Activated naive CD4-positive, alpha-beta T cell (primary cell): ENCODE measurements at regions not wholly inside any gene's neighbourhood (a gene's known extent, or its start where the extent isn't known, plus 50 kb on each side); places are given as distances from the start of the nearest gene placed in this dataset.
"Not testable (repeated sequence)": the region's sequence is repeated elsewhere in the genome, so short reads cannot be mapped to it uniquely, and the experiment has no call there.

ENCODE experiments used
- DNase-seq, 4 experiments: peaks; one replicate each; lab custom pipeline; 2025; lab: John Stamatoyannopoulos, UW

DNA sequence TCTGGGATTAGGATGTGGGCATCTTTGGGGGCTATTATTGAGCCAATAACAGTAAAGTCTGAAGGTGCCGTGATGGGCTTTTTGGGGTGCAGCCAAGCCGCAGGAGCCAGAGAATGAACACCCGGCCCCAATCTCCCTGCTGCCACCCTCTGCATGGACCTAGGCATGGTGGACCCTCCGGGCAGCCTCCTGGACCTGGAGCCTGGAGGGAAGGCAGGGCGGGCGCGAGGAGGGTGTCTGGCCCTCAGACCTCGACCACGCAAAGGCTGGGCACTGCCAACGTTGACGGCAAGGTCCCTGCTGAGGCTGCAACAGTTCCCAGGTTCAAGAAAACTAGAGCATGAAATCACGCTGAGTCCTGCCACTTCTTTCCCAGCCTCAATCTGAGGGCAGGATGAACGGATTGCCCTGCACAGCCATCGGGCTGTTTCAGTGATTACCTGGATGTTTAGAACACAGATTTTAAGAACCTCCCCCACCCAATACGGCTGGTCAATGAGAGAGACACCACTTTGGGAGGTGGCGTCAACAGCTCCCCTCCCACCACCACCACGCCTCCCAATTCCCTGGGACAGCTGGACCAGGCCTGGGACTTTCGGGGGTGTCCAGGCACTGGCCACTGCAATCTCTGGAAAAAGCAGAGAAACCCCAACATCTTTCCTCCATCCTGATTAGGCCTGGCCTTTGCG, 147.4 kb downstream of the NPIPB11 start:
- DNase-seq = not testable (repeated sequence)

DNA sequence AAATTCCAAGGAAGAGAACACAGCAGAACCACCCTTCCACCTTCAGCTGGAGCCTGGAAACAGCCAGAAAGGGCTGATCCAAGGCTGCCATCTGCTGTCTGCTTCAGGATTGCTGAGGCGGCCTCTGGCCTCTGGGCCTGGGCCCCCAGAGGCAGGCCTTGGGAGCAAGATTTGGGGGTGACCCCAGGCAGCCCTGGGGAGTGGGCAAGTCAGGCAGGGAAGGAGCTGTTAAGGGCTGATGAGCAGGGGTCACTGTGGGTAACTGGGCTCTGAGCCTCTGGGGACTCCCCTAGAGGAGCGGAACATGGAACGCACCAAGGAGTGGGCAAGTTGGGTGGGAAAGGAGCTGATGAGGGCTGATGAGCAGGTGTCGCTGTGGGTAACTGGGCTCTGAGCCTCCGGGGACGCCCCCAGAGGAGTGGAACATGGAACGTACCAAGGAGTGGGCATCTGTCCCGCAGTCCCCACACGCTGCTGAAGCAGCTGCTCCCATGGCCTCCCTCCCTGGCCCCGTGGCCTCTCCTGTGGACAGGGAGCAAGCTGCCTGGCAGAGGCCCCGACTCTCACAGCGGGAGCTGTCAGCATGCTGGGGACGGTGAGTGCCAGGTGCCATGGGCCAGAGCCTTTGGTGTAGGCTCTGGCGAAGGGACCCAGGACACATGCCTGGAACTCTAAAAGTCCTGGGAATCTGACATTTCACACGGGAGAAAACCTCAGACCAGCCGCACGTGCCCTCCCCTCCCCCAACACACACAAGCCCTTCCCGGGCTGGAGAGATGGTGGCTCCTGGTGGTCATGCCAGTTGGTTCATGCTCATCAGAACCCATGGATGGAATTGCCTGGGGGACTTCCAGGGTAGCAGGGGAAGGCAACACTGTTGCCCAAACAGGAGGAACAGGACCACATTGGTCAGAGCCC, 148.8 kb downstream of the NPIPB11 start:
- not testable (repeated sequence) for DNase-seq

DNA sequence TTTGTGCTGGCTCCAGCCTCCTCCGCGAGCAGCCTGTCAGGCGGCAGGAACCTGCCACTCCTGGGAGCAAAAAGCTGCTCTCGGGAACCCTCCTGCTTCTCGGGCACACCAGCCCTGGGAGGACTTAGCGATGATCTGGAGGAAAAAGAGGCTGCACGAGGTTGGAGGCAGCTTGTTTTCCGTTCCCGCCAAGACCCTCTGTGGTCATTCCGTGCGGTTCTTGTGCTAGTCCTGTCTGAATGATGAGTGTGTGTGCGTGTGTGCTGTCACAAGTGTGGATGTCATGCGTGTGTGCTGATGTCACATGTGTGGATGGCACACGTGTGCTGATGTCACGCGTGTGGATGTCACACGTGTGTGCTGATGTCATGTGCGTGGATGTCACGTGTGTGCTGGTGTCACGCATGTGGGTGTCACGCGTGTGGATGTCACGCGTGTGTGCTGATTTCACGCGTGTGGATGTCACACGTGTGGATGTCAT, 150.0 kb downstream of the NPIPB11 start:
- no peak for DNase-seq

DNA sequence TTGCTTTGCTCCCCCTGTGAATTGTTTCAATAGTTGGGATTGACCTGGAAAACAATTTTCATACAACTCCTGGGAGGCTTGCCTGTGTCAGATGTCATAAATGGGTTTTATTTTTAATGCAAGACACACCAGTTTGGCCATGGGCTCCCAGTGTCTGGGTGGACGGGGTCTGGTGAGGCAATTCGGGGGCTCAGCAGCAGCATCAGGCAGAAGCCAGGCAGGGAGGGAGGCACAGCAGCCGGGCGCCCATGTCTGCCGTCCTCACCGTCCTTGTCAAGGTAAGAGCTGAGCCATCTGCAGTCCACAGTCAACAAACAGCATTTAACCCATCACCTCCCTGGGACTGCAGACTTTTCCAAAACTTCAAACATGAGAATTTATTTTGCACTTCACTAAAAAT, 150.6 kb downstream of the NPIPB11 start:
- not testable (repeated sequence) for DNase-seq

DNA sequence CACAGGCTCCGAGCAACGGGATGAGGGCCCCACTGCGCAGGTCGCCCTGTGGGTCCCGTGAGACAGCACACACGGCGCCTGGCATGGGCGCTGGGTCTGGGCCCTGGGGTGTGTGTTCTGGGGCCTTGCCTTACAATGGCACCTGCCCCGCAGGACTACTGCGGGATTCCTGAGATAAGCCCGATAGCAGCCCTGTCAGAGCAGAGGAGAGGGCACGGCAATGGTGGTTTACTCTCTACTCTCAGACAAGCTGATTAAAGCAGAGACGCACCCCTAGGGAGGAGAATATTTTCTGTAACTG, 151.1 kb downstream of the NPIPB11 start:
- not testable (repeated sequence) for DNase-seq

DNA sequence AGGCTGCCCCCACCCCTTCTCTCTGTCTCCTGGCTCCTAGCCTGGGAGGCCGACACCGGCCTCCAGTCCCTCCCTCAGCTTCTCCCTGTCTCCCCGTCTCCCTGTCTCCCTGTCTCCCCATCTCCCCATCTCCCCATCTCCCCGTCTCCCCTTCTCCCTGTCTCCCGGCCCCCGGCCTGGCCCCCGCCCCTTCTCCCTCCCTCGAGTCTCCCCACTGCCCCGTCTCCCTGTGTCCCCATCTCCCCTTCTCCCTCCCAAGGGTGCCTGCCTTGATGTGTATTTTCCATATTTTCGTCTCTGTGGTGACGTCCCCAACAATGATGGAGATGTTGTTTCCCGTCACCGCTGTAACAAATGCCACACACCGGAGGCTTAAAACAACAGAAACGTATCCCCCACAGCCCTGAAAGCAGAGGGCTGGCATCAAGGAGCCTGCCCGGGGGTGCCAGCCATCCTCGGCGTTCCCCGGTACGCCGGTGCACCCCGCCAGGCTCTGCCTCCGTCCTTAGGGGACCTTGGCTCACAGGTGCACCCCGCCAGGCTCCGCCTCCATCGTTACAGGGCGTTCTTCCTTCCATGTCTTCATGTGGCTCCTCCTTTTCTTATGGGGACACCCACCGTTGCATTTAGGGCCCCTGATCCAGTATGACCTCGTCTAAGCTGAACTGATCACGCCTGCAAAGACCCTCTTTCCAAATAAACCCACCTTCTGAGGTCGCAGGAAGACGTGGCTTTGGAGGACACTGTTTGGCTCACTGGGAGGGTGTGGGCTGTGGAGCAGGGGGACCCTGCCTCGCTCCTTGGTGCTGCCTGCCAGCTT, 151.6 kb downstream of the NPIPB11 start:
- DNase-seq = no peak

DNA sequence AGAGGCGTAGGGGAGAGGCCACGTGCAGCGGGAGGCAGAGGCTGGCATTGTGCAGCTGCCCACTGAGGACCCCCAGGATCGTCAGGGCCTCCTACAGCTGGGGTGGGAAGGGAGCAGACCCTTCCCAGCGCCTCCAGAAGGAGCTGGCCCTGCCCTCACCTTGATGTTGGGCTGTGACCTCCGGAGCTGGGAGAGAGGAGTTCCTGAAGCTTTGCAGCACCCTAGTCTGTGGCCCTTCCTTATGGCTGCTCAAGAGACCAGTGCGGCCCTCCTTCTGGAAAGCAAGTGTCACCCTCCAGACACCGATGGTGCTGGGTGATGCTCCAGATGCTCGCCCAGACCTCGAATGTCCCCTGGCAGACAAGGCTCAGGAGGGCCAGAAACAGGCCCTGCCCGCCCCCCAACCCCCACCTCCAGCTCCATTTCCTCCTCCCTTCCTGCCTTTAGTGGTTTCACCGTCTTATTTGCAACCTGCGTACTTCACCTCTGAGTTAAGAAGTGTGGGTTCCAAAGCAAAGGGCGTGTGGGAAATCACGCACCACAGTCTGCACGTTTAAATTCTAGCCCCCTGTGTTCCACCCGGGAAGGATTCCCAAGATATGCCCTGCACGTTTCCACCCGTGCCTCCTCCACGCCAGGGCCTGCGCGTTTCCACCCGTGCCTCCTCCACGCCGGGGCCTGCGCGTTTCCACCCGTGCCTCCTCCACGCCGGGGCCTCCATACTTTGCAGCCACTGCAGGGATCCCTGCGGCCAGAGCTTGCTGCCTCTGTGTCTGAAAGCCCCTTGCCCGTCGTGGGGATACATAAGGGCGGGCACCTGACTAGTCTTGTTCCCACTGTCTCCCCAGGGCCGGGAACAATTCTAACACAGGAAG, 152.6 kb downstream of the NPIPB11 start:
- not testable (repeated sequence) for DNase-seq

DNA sequence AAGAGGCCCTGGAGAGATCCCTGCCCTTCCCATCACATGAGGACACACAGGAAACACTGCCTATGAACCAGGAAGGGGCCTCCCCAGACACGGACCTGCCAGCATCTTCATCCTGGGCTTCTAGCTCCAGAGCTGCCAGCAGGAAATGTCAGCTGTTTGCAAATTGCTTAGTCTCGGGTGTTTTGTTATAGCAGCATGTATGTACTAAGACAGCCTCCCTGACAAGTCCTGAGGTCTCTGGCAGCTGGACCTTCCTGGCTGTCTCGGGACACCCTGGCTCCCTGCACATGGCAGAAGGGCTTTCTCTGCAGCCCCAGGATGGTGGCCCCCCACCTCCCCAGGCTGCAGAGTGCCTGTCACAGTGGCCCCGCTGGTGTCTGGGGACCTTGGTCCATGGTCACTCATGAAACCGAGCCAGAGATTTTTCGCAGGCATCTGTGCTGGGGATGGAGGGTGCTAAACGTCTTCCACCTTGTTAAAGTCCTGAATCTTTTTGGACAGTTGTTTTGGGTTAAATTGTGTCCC, 153.4 kb downstream of the NPIPB11 start:
- not testable (repeated sequence) for DNase-seq

DNA sequence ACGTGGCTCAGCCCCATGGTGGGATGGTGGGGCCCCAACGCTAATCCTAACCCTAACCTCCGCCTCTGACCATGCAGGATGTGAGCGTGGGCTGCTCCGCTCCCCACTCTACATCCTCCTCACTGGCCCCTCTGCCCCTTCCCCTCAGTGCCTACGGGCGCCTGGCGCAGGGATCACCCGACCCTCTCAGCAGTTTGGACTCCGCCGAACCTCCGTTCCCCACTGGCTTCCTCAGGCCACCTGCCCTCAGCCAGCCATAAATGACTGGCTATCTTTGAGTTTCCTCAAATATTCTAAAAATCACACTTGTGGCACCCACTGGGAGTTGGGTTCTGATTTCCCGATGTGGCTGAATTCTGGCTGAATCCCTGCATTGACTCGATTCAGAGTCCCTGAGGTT, 154.2 kb downstream of the NPIPB11 start:
- not testable (repeated sequence) for DNase-seq

DNA sequence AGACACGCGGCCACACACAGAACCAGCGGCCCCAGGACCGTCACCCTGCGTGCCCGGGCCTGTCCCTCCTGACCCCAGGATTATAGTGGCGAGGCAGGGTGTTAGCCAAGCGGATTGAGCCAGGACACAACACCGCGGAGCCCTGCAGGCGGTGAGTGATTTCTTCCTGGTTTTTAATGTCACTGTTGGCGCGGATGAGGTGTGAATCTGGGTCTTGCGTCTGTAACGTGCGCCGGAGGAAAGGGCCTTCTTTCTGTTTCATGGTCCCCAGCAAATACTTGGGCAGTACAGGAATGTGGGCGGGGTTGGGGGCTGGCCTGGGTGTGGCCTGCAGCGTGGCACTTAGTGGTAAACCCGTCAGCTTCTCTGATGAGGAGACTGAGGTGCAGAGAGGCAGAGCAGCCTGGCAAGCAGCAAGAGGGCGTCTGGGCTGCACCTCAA, 154.9 kb downstream of the NPIPB11 start:
- not testable (repeated sequence) for DNase-seq

DNA sequence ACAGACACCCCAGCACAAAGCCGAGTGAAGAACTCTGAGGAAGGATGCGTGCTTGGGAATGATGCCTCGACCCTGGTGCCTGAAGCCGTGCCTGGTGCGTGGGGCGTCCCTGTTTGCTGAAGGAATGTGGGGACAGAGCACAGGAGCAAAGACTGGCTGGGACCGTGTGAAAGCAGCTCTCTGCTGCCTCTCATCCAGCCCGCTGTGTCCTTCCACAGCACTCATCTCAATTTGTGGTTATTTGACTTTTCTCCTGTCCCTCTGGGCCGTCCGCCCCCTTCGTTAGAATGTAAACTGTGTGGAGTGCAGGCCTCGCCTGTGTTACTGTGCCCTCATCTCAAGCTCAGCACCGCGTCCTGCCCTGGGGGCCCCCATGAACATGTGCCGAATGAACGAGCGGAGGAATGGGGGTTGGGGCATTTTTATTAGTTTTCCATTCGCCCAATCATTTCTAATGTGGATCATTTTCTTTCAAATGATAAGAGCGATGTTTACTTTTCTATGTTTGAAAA, 155.5 kb downstream of the NPIPB11 start:
- not testable (repeated sequence) for DNase-seq

DNA sequence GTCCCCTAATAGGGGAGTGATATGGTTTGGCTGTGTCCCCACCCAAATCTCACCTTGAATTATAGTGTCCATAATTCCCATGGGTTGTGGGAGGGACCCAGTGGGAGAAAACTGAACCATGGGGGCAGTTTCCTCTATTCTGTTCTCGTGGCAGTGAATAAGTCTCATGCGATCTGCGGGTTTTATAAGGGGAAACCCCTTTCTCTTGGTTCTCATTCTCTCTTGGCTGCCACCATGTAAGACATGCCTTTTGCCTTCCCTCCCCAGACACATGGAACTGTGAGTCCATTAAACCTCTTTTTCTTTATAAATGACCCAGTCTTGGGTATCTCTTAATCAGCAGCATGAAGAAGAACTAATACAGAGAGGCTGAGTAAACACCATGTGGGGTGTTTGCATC, 156.0 kb downstream of the NPIPB11 start:
- DNase-seq = not testable (repeated sequence)

DNA sequence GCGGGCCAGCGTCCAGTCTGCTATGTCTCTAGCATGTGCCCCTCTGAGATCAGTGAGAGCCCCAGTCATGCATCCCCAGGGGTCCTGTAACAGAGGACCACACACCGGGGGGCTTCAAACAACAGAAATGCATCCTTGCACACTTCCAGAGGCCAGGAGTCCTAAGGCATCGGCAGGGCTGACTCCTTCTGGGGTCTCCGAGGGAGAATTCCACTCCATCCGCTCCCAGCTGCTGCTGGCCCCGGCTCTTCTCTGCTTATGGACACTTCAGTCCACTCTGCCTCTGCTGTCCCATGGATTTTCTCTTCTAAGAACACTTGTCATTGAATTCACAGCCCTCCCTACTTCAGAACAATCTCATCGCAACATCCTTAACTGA, 157.6 kb downstream of the NPIPB11 start:
- not testable (repeated sequence) for DNase-seq

DNA sequence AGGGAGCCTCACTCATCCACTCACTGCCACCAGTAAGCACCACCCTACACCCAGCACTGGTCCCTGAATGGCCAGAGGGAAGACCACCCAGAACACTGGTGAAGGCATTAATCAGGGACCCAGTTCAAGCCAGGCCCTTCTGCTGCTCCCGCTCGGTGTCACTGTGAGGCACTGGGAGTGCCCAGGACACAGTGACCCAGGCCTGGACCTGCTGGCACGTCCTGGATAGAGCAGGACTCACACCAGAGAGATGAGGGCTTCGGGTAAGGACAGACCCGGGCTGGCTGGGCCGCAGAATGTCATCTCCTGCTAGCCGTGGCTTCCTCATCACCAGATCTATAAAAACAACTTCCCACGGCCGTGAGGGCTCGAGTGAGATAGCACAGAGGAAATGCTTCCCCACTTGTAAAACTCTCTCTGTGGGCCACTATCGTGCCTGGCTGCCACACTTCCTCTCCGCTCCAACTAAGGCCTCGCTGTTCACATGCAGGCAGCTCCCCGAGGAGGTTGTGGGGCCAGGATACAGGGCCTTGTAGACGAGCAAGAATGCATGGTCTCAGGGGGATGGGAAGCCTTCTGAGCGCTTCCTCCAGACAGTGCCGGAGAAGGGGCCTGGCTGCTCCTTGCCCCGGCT, 158.1 kb downstream of the NPIPB11 start:
- DNase-seq = peak in 1 of 4 experiments; percentile 29

DNA sequence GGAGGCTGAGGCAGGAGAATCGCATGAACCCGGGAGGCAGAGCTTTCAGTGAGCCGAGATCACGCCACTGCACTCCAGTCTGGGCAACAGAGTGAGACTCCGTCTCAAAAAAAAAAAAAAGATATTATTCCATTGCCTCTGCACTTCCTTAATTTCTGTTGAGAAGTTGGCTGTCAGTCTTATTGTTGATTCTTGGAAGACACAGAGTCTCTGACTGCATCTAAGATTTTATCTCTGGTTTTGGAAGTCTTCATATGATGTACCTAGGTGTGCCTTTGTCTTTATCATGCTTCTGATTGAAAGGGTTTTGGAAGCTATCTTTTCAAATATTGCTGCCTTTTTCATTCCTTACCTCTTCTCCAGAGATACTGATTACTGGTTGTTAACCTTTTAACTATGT, 160.4 kb downstream of the NPIPB11 start:
- not testable (repeated sequence) for DNase-seq

DNA sequence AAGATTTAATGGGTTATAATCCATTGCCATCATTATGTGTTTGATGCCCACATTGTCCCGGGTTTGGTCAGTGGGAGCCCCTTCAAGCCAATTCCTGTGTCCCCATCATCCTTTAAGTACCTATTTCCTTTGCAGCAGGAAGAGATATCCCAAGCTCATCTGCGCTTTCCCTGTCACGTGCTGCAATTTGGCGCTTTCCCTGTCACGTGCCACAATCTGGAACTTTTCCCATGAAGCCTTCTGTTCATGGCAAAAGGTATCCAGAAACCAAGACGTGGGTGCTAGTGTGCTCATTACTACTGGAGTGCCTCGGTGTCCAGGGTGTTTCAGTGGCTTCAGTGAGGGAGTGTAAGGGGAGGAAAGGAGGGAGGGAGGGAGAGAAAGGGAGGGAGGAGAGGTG, 168.5 kb downstream of the NPIPB11 start:
- DNase-seq = no peak

DNA sequence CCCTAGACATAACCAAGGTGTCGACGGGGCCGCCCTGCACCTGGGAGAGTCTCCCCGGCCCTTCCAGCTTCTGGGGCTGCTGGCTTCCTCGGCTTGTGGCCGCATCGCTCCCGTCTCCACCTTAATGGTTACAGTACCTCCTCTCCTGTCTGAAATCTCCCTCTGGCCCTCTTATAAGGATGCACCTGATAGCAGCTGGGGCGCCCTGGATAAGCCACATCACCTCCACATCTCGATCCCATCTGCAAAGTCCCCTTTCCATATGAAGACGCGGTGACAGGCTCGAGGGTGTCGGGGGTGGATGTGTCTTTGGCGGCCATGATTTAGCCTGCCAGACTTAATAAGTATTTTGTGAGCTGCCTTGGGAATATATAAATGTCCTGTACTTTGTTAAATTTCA, 169.0 kb downstream of the NPIPB11 start:
- not testable (repeated sequence) for DNase-seq

DNA sequence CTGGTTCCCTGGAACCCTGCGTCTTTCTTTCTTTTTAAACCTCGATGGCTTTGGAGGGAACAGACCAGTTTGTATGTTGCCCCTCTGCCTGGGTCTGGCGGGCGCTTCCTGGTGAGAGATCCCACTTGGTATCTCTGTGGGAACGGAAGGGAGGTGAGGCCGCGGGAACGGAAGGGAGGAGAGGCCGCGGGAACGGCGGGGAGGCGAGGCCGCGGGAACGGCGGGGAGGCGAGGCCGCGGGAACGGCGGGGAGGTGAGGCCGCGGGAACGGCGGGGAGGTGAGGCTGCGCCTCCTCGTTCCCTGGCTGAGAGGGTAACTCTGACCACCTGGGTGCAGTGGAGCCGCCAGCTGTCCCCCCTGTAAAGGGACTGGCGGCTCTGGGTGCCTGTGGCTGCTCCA, 169.5 kb downstream of the NPIPB11 start:
- not testable (repeated sequence) for DNase-seq

DNA sequence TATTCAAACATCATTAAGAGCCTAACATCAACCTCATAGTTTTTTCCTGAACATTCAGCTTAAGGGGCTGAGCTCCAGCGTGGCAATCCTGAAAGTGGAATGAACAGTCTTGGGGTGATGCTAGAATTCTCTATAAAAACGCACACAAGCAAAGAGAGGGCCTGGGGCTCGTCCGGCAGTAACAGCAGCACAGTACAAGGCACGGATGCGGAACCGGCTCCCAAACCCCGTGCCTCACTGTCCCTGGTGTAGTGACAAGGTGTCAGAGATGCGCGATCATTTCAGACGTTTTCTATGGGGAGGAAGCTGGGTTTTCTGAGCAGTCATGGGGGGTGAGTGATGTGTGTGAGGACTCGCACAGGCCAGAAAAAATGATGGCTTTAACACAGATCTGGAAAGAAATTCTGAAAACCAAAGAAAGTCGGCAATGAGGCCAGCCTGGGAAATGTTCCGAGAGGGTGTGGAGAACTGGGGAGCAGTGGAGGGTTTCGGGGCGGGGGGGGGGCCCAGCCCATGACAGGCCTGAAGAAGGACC, 170.6 kb downstream of the NPIPB11 start:
- not testable (repeated sequence) for DNase-seq
